GM18520 (cell line): ENCODE measurements at regions not wholly inside any gene's neighbourhood (a gene's known extent, or its start where the extent isn't known, plus 50 kb on each side); places are given as distances from the start of the nearest gene placed in this dataset.
"Not testable (repeated sequence)": the region's sequence is repeated elsewhere in the genome, so short reads cannot be mapped to it uniquely, and the experiment has no call there.

Source experiments
- ATAC-seq: cut with Tn5 transposase; IDR thresholded peaks from one replicate; pipeline ENCODE4 v1.9.1; 2021; ENCODE audit not compliant: unreplicated experiment

GRCh38 chr16:21422824-21423223, 144.7 kb upstream of the CRYM start:
- not testable (repeated sequence) for ATAC-seq

GRCh38 chr16:21404699-21405098, 126.6 kb upstream of the CRYM start:
- not testable (repeated sequence) for ATAC-seq

- ATAC-seq = not testable (repeated sequence)
Measured at GRCh38 chr16:21397866-21398265, 119.8 kb upstream of the CRYM start.

- not testable (repeated sequence) for ATAC-seq
Measured at GRCh38 chr16:21396545-21396944, 118.5 kb upstream of the CRYM start.

- not testable (repeated sequence) for ATAC-seq
Measured at GRCh38 chr16:21390634-21391033, 112.5 kb upstream of the CRYM start.

- not testable (repeated sequence) for ATAC-seq
Measured at GRCh38 chr16:21389860-21390259, 111.8 kb upstream of the CRYM start.

- not testable (repeated sequence) for ATAC-seq
Measured at GRCh38 chr16:21387757-21388156, 109.7 kb upstream of the CRYM start.

GRCh38 chr16:21386201-21386915, 108.3 kb upstream of the CRYM start:
- not testable (repeated sequence) for ATAC-seq

GRCh38 chr16:21383682-21384081, 105.6 kb upstream of the CRYM start:
- not testable (repeated sequence) for ATAC-seq

- not testable (repeated sequence) for ATAC-seq
Measured at GRCh38 chr16:21379645-21380044, 101.6 kb upstream of the CRYM start.

- ATAC-seq = not testable (repeated sequence)
Measured at GRCh38 chr16:21376196-21376899, 98.3 kb upstream of the CRYM start.

GRCh38 chr16:21375334-21375733, 97.2 kb upstream of the CRYM start:
- ATAC-seq = not testable (repeated sequence)

- ATAC-seq = not testable (repeated sequence)
Measured at GRCh38 chr16:21373454-21373853, 95.4 kb upstream of the CRYM start.

- ATAC-seq = not testable (repeated sequence)
Measured at GRCh38 chr16:21372862-21373261, 94.8 kb upstream of the CRYM start.

GRCh38 chr16:21372162-21372835, 94.2 kb upstream of the CRYM start:
- not testable (repeated sequence) for ATAC-seq

- not testable (repeated sequence) for ATAC-seq
Measured at GRCh38 chr16:21370791-21371190, 92.7 kb upstream of the CRYM start.

- ATAC-seq = not testable (repeated sequence)
Measured at GRCh38 chr16:21368973-21369942, 91.2 kb upstream of the CRYM start.

- ATAC-seq = not testable (repeated sequence)
Measured at GRCh38 chr16:21367733-21368421, 89.8 kb upstream of the CRYM start.

- ATAC-seq = peak; percentile 40
Measured at GRCh38 chr16:21366998-21367397, 88.9 kb upstream of the CRYM start.

- not testable (repeated sequence) for ATAC-seq
Measured at GRCh38 chr16:21365541-21365940, 87.5 kb upstream of the CRYM start.
